ENCODE measurements at regions not wholly inside any gene's neighbourhood (a gene's known extent, or its start where the extent isn't known, plus 50 kb on each side); places are given as distances from the start of the nearest gene placed in this dataset.

GRCh38 chr2:104518256-104518655 lies 335.7 kb upstream of the POU3F3 start:
- 89% methylated on average over 6 of the region's 6 CpGs for WGBS (ENCODE audit: insufficient coverage)
- no peak overlapping the region for H3K4me3 ChIP-seq (ENCODE audit: low read length)

GRCh38 chr2:104521247-104521646 lies 332.7 kb upstream of the POU3F3 start:
- WGBS (ENCODE audit: insufficient coverage), result 57% methylated on average over 5 of the region's 5 CpGs
- Mint-ChIP-seq H3K36me3 (peaks cover 7% of the 10 kb centered on the region), H3K4me3 (no peak overlapping the region), H3K27me3 (ENCODE audit: low read depth in 2 of 2) (peaks cover 2 to 16% of the 10 kb centered on the region in 2 donors), H3K9me3 (peaks cover 6 to 9% of the 10 kb centered on the region in 2 donors), H3K27ac (no peak overlapping the region), H3K4me1 (no peaks in the 10 kb centered on the region)
- no peak for TF ChIP-seq CTCF (IDR thresholded peaks at IDR 0.05)
- intact Hi-C loops (cut with micrococcal nuclease), result no loop called here
- peaks cover 6% of the 10 kb centered on the region for H3K9me3 ChIP-seq (ENCODE audit: control insufficient read depth, insufficient read depth, low read length)
- no peak for DNase-seq
- no peak overlapping the region for H3K27ac ChIP-seq (ENCODE audit: low read length)
- no peak overlapping the region for H3K4me3 ChIP-seq (ENCODE audit: low read length)
- no peaks in the 10 kb centered on the region for H3K4me1 ChIP-seq (ENCODE audit: control insufficient read depth, insufficient read depth, low read length)
- no peaks in the 10 kb centered on the region for H3K27me3 ChIP-seq (ENCODE audit: control insufficient read depth, insufficient read depth, low read length)
- ATAC-seq, result no peak
- H3K36me3 ChIP-seq (ENCODE audit: control insufficient read depth, insufficient read depth, low read length), result no peaks in the 10 kb centered on the region

More at GRCh38 chr2:104518256-104518655, 335.7 kb upstream of the POU3F3 start:
- TF ChIP-seq CTCF (IDR thresholded peaks at IDR 0.05), result no peak
- Mint-ChIP-seq H3K9me3 (peaks cover 6 to 9% of the 10 kb centered on the region in 2 donors), H3K4me1 (no peaks in the 10 kb centered on the region), H3K27me3 (ENCODE audit: low read depth in 2 of 2) (peaks cover 5 to 16% of the 10 kb centered on the region in 2 donors), H3K27ac (no peak overlapping the region), H3K36me3 (peaks cover 7% of the 10 kb centered on the region), H3K4me3 (no peak overlapping the region)
- intact Hi-C loops (cut with micrococcal nuclease), result no loop called here
- DNase-seq, result no peak
- ATAC-seq, result no peak
- Histone ChIP-seq H3K27ac (ENCODE audit: low read length) (no peak overlapping the region), H3K9me3 (ENCODE audit: control insufficient read depth, insufficient read depth, low read length) (peaks cover 6% of the 10 kb centered on the region), H3K4me1 (ENCODE audit: control insufficient read depth, insufficient read depth, low read length) (no peaks in the 10 kb centered on the region), H3K36me3 (ENCODE audit: control insufficient read depth, insufficient read depth, low read length) (no peaks in the 10 kb centered on the region), H3K27me3 (ENCODE audit: control insufficient read depth, insufficient read depth, low read length) (no peaks in the 10 kb centered on the region)

GRCh38 chr2:104523921-104524320 lies 330.0 kb upstream of the POU3F3 start:
- H3K9me3 ChIP-seq (ENCODE audit: control insufficient read depth, insufficient read depth, low read length), result peaks cover 6% of the 10 kb centered on the region
- H3K27me3 ChIP-seq (ENCODE audit: control insufficient read depth, insufficient read depth, low read length), result no peaks in the 10 kb centered on the region
- no peak overlapping the region for H3K4me3 Mint-ChIP-seq
- no peak overlapping the region for H3K27ac ChIP-seq (ENCODE audit: low read length)
- no CpG with 5 or more reads among the region's 2 CpGs for WGBS (ENCODE audit: insufficient coverage)
- H3K4me3 ChIP-seq (ENCODE audit: low read length), result no peak overlapping the region
- no peak overlapping the region for H3K27ac Mint-ChIP-seq
- H3K36me3 Mint-ChIP-seq, result peaks cover 7% of the 10 kb centered on the region
- peaks cover 6 to 12% of the 10 kb centered on the region in 2 donors for H3K9me3 Mint-ChIP-seq
- H3K4me1 Mint-ChIP-seq, result no peaks in the 10 kb centered on the region
- ATAC-seq, result no peak
- no peaks in the 10 kb centered on the region for H3K4me1 ChIP-seq (ENCODE audit: control insufficient read depth, insufficient read depth, low read length)
- TF ChIP-seq CTCF (IDR thresholded peaks at IDR 0.05), result no peak
- peaks cover 2 to 22% of the 10 kb centered on the region in 2 donors for H3K27me3 Mint-ChIP-seq (ENCODE audit: low read depth in 2 of 2)
- DNase-seq, result no peak
- intact Hi-C loops (cut with micrococcal nuclease), result no loop called here
- no peaks in the 10 kb centered on the region for H3K36me3 ChIP-seq (ENCODE audit: control insufficient read depth, insufficient read depth, low read length)

- Mint-ChIP-seq H3K4me1 (no peaks in the 10 kb centered on the region), H3K9me3 (peaks cover 2 to 5% of the 10 kb centered on the region in 2 donors), H3K4me3 (no peak overlapping the region), H3K36me3 (no peaks in the 10 kb centered on the region), H3K27me3 (ENCODE audit: low read depth in 2 of 2) (peaks cover 0 to 7% of the 10 kb centered on the region in 2 donors), H3K27ac (no peak overlapping the region)
- Histone ChIP-seq H3K27ac (ENCODE audit: low read length) (no peak overlapping the region), H3K4me1 (ENCODE audit: control insufficient read depth, insufficient read depth, low read length) (no peaks in the 10 kb centered on the region), H3K9me3 (ENCODE audit: control insufficient read depth, insufficient read depth, low read length) (no peaks in the 10 kb centered on the region), H3K36me3 (ENCODE audit: control insufficient read depth, insufficient read depth, low read length) (no peaks in the 10 kb centered on the region), H3K27me3 (ENCODE audit: control insufficient read depth, insufficient read depth, low read length) (no peaks in the 10 kb centered on the region), H3K4me3 (ENCODE audit: low read length) (no peak overlapping the region)
- ATAC-seq (no peak), DNase-seq (no peak)
- TF ChIP-seq CTCF (IDR thresholded peaks at IDR 0.05), result no peak
- intact Hi-C loops (cut with micrococcal nuclease), result no loop called here
- 91% methylated on average over 8 of the region's 8 CpGs for WGBS (ENCODE audit: insufficient coverage)
These were observed 325.8 kb upstream of the POU3F3 start for GRCh38 chr2:104528101-104528500.

All from natural killer cell (primary cell).